Caco-2 (cell line): ENCODE measurements at regions not wholly inside any gene's neighbourhood (a gene's known extent, or its start where the extent isn't known, plus 50 kb on each side); places are given as distances from the start of the nearest gene placed in this dataset.

Experiments
- BruUV-seq: library from RNA; stranded (reverse); fragments of 400-500 nt; replicated peaks from 2 replicates; lab custom pipeline; 2021; lab: Mats Ljungman, UMichigan
- CTCF ChIA-PET: fragments of 300-600 bp; sonication (Branson Sonifier 250); formaldehyde crosslinking; loops from one replicate; lab custom pipeline; 2022; ENCODE audit warnings: antibody characterized with exemption; lab: Charles Lee
- POLR2A ChIA-PET: fragments of 300-600 bp; sonication (Branson Sonifier 250); formaldehyde crosslinking; loops from one replicate; lab custom pipeline; 2022; ENCODE audit warnings: antibody characterized with exemption; lab: Charles Lee
- DNase-seq, 2 experiments: peaks; one replicate each; pipeline versions ENCODE4 v3.0.0 to v3.0.0-alpha.2; 2020 to 2022
- H3K27me3 ChIP-seq: replicated peaks from 2 replicates; pipeline ENCODE4 v1.6.0; 2011; ENCODE audit warnings: low read length; ENCODE audit not compliant: control insufficient read depth, insufficient read depth
- H3K36me3 ChIP-seq: 2 replicates; pipeline ENCODE4 v1.5.1; 2011; ENCODE audit warnings: low read length; ENCODE audit not compliant: control insufficient read depth, insufficient read depth
- H3K4me1 ChIP-seq: fragments of 250-450 bp; sonication (Bioruptor Pico); 2 replicates; pipeline ENCODE4 v1.5.1; 2020; ENCODE audit warnings: mild to moderate bottlenecking
- H3K4me3 ChIP-seq: 2 replicates; pipeline ENCODE4 v1.5.1; 2011; ENCODE audit warnings: low read depth, mild to moderate bottlenecking, control low read depth, low read length
- H3K9me3 ChIP-seq: fragments of 250-450 bp; sonication (Bioruptor Pico); 2 replicates; pipeline ENCODE4 v1.5.1; 2020; ENCODE audit warnings: mild to moderate bottlenecking, moderate library complexity
- H3K27ac Mint-ChIP-seq: one replicate; pipeline ENCODE4 v1.8.0; 2022; ENCODE audit warnings: mixed read lengths; ENCODE audit not compliant: unreplicated experiment
- H3K27me3 Mint-ChIP-seq: one replicate; pipeline ENCODE4 v1.8.0; 2022; ENCODE audit warnings: mixed read lengths; ENCODE audit not compliant: insufficient read depth, unreplicated experiment
- H3K36me3 Mint-ChIP-seq: one replicate; pipeline ENCODE4 v1.8.0; 2022; ENCODE audit warnings: mild to moderate bottlenecking, mixed read lengths; ENCODE audit not compliant: insufficient read depth, unreplicated experiment
- H3K4me1 Mint-ChIP-seq: one replicate; pipeline ENCODE4 v1.8.0; 2022; ENCODE audit warnings: low read depth, mixed read lengths; ENCODE audit not compliant: unreplicated experiment
- H3K4me3 Mint-ChIP-seq: one replicate; pipeline ENCODE4 v1.8.0; 2022; ENCODE audit warnings: mild to moderate bottlenecking, moderate library complexity, mixed read lengths; ENCODE audit not compliant: unreplicated experiment
- H3K9me3 Mint-ChIP-seq: one replicate; pipeline ENCODE4 v1.8.0; 2022; ENCODE audit warnings: mixed read lengths; ENCODE audit not compliant: unreplicated experiment
- CTCF ChIP-seq, 2 experiments: fragments of 200-600 bp in 1 of 2; IDR thresholded peaks; 1 replicate in 1 of 2; 2 replicates in 1 of 2; pipeline versions ENCODE4 v1.5.1 to v1.8.0; 2011 to 2022; ENCODE audit warnings: antibody characterized with exemption in 1 of 2, control low read depth in 1 of 2, inconsistent platforms in 1 of 2, low read depth in 1 of 2, low read length in 1 of 2, mild to moderate bottlenecking in 1 of 2, moderate library complexity in 1 of 2; ENCODE audit not compliant: insufficient read depth in 1 of 2, severe bottlenecking in 1 of 2, unreplicated experiment in 1 of 2
- intact Hi-C: fragments of 100-400 bp; cut with micrococcal nuclease; formaldehyde crosslinking; loops from one replicate; pipeline ENCODE4 v1.10.0; 2022; ENCODE audit not compliant: unreplicated experiment

- ChIA-PET CTCF (no interaction called here), POLR2A (no interaction called here)
- no peak overlapping the region for H3K27ac Mint-ChIP-seq
- no peak for DNase-seq
- no peaks in the 10 kb centered on the region for H3K36me3 Mint-ChIP-seq
- Histone ChIP-seq H3K9me3 (no peaks in the 10 kb centered on the region), H3K4me3 (no peak overlapping the region), H3K36me3 (no peaks in the 10 kb centered on the region), H3K27me3 (no peaks in the 10 kb centered on the region), H3K4me1 (no peaks in the 10 kb centered on the region)
- intact Hi-C loops, result no loop called here
- no peak overlapping the region for H3K4me3 Mint-ChIP-seq
- H3K27me3 Mint-ChIP-seq, result peaks cover 11% of the 10 kb centered on the region
- no peak for TF ChIP-seq CTCF (IDR thresholded peaks at IDR 0.05; ENCODE audit: insufficient read depth in 1 of 2, low read depth in 1 of 2, low read length in 1 of 2, severe bottlenecking in 1 of 2, unreplicated experiment in 1 of 2)
- BruUV-seq, result no TSS peak
- no peaks in the 10 kb centered on the region for H3K4me1 Mint-ChIP-seq
- H3K9me3 Mint-ChIP-seq, result no peaks in the 10 kb centered on the region
These were observed 75.2 kb upstream of the LMO3 start for GRCh38 chr12:16681196-16681595.

DNA sequence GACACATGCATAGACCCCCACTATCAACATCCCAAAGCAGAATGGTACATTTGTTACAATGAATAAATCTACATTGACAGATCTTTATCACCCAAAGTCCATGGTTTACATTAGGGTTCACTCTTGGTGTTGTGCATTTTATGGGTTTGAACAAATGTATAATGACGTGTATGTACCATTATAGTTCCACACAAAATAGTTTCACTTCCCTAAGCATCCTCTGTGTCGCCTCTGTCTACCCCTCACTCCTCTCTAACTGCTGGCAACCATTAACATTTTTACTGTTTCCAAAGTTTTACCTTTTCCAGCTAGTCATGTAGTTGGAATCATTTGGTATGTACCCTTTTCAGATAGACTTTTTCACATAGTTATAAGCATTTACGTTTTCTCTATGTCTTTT lies 69.5 kb upstream of the LMO3 start:
- POLR2A ChIA-PET, result no interaction called here

DNA sequence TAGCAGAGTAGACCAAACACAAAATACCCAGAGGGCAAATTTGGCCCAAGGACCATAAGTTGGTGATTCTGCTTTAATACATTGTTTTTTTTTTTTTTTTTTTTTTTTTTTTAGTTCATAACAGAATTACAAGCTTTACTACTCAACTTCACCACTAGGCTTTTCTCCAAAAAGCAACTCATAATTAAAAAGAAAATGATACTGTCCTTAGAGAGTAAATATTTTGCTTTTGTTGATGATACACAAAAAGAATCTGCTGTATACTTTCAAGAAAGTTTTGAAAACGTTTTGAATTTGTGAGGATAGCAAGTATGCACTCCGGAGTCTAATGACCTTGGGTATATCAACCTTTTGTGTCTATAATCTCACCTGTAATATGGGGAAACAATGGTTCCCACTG lies 68.9 kb upstream of the LMO3 start:
- BruUV-seq, result no TSS peak
- H3K36me3 Mint-ChIP-seq, result no peaks in the 10 kb centered on the region
- H3K36me3 ChIP-seq, result no peaks in the 10 kb centered on the region
- no peak overlapping the region for H3K4me3 ChIP-seq
- POLR2A ChIA-PET, result no interaction called here
- CTCF ChIA-PET, result interaction anchor here (0.6 kb wide), 1 partner anchor 64 kb away, joined by 3 read pairs; no protein-coding TSS in a partner anchor
- DNase-seq, result no peak
- no peaks in the 10 kb centered on the region for H3K9me3 Mint-ChIP-seq
- no peak overlapping the region for H3K4me3 Mint-ChIP-seq
- no peaks in the 10 kb centered on the region for H3K4me1 ChIP-seq
- no peak for TF ChIP-seq CTCF (IDR thresholded peaks at IDR 0.05; ENCODE audit: insufficient read depth in 1 of 2, low read depth in 1 of 2, low read length in 1 of 2, severe bottlenecking in 1 of 2, unreplicated experiment in 1 of 2)
- no peaks in the 10 kb centered on the region for H3K27me3 Mint-ChIP-seq
- H3K9me3 ChIP-seq, result no peaks in the 10 kb centered on the region
- no peaks in the 10 kb centered on the region for H3K27me3 ChIP-seq
- no peaks in the 10 kb centered on the region for H3K4me1 Mint-ChIP-seq
- H3K27ac Mint-ChIP-seq, result no peak overlapping the region
- intact Hi-C loops, result no loop called here

More for the DNA sequence above, 69.5 kb upstream of the LMO3 start:
- DNase-seq, result no peak
- no peak overlapping the region for H3K4me3 ChIP-seq
- no peaks in the 10 kb centered on the region for H3K4me1 Mint-ChIP-seq
- no peaks in the 10 kb centered on the region for H3K36me3 Mint-ChIP-seq
- H3K4me3 Mint-ChIP-seq, result no peak overlapping the region
- no peaks in the 10 kb centered on the region for H3K36me3 ChIP-seq
- intact Hi-C loops, result no loop called here
- H3K9me3 Mint-ChIP-seq, result no peaks in the 10 kb centered on the region
- no peak overlapping the region for H3K27ac Mint-ChIP-seq
- no peaks in the 10 kb centered on the region for H3K27me3 Mint-ChIP-seq
- BruUV-seq, result no TSS peak
- H3K4me1 ChIP-seq, result no peaks in the 10 kb centered on the region
- CTCF ChIA-PET, result no interaction called here
- H3K27me3 ChIP-seq, result no peaks in the 10 kb centered on the region
- no peak for TF ChIP-seq CTCF (IDR thresholded peaks at IDR 0.05; ENCODE audit: insufficient read depth in 1 of 2, low read depth in 1 of 2, low read length in 1 of 2, severe bottlenecking in 1 of 2, unreplicated experiment in 1 of 2)
- no peaks in the 10 kb centered on the region for H3K9me3 ChIP-seq
